ENCODE measurements at regions not wholly inside any gene's neighbourhood (a gene's known extent, or its start where the extent isn't known, plus 50 kb on each side); places are given as distances from the start of the nearest gene placed in this dataset.

GRCh38 chr7:79735012-79735411 is 281.5 kb upstream of the MAGI2 start:
- no peak overlapping the region for H3K4me3 ChIP-seq (ENCODE audit: low read depth, low read length)
- TF ChIP-seq CTCF (IDR thresholded peaks at IDR 0.05; ENCODE audit: low read depth, low read length) (no peak), MYC (IDR thresholded peaks at IDR 0.05; ENCODE audit: low read depth, low read length) (no peak), POLR2A (IDR thresholded peaks at IDR 0.05; ENCODE audit: extremely low read depth, insufficient read length) (no peak), MAX (IDR thresholded peaks at IDR 0.05; ENCODE audit: low read depth, low read length) (no peak)
- no peak for DNase-seq (ENCODE audit: low read depth)

- TF ChIP-seq CTCF (IDR thresholded peaks at IDR 0.05; ENCODE audit: low read depth, low read length) (no peak), MYC (IDR thresholded peaks at IDR 0.05; ENCODE audit: low read depth, low read length) (no peak), MAX (IDR thresholded peaks at IDR 0.05; ENCODE audit: low read depth, low read length) (no peak), POLR2A (IDR thresholded peaks at IDR 0.05; ENCODE audit: extremely low read depth, insufficient read length) (no peak)
- DNase-seq (ENCODE audit: low read depth) = no peak
Measured at GRCh38 chr7:79734181-79734580, 280.7 kb upstream of the MAGI2 start.

GRCh38 chr7:79732535-79732934 is 279.1 kb upstream of the MAGI2 start:
- no peak overlapping the region for H3K4me3 ChIP-seq (ENCODE audit: low read depth, low read length)
- TF ChIP-seq MYC (IDR thresholded peaks at IDR 0.05; ENCODE audit: low read depth, low read length) = no peak
- no peak for TF ChIP-seq POLR2A (IDR thresholded peaks at IDR 0.05; ENCODE audit: extremely low read depth, insufficient read length)
- no peak for TF ChIP-seq CTCF (IDR thresholded peaks at IDR 0.05; ENCODE audit: low read depth, low read length)
- TF ChIP-seq MAX (IDR thresholded peaks at IDR 0.05; ENCODE audit: low read depth, low read length) = no peak
- DNase-seq (ENCODE audit: low read depth) = no peak

More at GRCh38 chr7:79734181-79734580, 280.7 kb upstream of the MAGI2 start:
- H3K4me3 ChIP-seq (ENCODE audit: low read depth, low read length) = no peak overlapping the region

- TF ChIP-seq POLR2A (IDR thresholded peaks at IDR 0.05; ENCODE audit: extremely low read depth, insufficient read length) (no peak), CTCF (IDR thresholded peaks at IDR 0.05; ENCODE audit: low read depth, low read length) (no peak), MAX (IDR thresholded peaks at IDR 0.05; ENCODE audit: low read depth, low read length) (no peak), MYC (IDR thresholded peaks at IDR 0.05; ENCODE audit: low read depth, low read length) (no peak)
- no peak for DNase-seq (ENCODE audit: low read depth)
- no peak overlapping the region for H3K4me3 ChIP-seq (ENCODE audit: low read depth, low read length)
Measured at GRCh38 chr7:79730971-79731370, 277.5 kb upstream of the MAGI2 start.

GRCh38 chr7:79723833-79724618 is 270.6 kb upstream of the MAGI2 start:
- TF ChIP-seq MAX (IDR thresholded peaks at IDR 0.05; ENCODE audit: low read depth, low read length) (no peak), CTCF (IDR thresholded peaks at IDR 0.05; ENCODE audit: low read depth, low read length) (no peak), POLR2A (IDR thresholded peaks at IDR 0.05; ENCODE audit: extremely low read depth, insufficient read length) (no peak), MYC (IDR thresholded peaks at IDR 0.05; ENCODE audit: low read depth, low read length) (no peak)
- no peak for DNase-seq (ENCODE audit: low read depth)
- no peak overlapping the region for H3K4me3 ChIP-seq (ENCODE audit: low read depth, low read length)

All from NB4 (cell line).